ENCODE measurements at regions not wholly inside any gene's neighbourhood (a gene's known extent, or its start where the extent isn't known, plus 50 kb on each side); places are given as distances from the start of the nearest gene placed in this dataset.
"Not testable (repeated sequence)": the region's sequence is repeated elsewhere in the genome, so short reads cannot be mapped to it uniquely, and the experiment has no call there.

DNA sequence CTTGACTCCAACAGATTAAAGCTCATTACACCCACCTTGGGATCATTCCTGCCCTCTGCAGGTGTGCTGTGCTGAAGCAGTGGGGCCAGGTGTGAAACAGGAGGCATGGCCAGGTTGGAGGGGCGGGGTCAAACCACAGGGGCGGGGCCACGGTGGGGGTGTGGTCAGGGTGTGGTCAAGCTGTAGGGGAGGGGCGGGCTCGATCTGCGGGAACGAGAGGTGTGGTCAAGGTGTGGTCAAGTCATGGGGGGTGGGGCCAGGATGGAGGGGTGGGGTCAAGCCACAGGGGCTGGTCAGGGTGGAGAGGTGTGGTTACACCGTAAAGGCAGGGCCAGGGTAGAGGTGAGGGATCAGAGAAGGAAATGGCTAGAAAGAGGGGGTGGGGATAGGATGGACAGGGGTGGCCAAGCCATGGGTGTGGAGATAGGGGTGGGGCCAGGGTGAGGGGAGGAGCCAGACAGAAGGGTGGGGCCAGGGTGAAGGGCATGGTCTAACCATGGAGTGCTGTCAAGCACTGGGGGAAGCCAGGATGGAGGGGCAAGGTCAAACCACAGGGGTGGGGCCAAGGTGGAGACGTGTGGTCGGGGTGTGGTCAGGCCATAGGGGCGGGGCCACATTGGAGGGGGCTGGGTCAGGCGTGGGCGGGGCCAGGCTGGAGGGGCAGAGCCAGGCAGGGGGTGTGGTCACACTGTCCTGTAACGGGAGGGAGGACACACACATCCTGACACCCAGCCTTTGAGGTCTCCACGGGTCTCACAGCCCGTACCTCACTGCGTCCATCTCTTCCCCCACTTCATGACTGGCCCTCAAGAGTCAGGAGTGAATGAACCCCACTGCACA lies 270.7 kb downstream of the ADGRD1 start:
- H3K4me1 ChIP-seq (ENCODE audit: insufficient read depth, low read length); H3K9ac ChIP-seq (ENCODE audit: low read length); H3K4me3 ChIP-seq (ENCODE audit: low read depth in 1 of 2, low read length in 2 of 2); H3K27ac ChIP-seq (ENCODE audit: low read depth, low read length); H3K36me3 ChIP-seq (ENCODE audit: insufficient read depth, low read length); H3K9me3 ChIP-seq (ENCODE audit: low read length): not testable (repeated sequence)
- peaks cover 0 to 16% of the 10 kb centered on the region in 2 donors for H3K27me3 ChIP-seq (ENCODE audit: control insufficient read depth in 1 of 2, insufficient read depth in 2 of 2, low read length in 2 of 2)

DNA sequence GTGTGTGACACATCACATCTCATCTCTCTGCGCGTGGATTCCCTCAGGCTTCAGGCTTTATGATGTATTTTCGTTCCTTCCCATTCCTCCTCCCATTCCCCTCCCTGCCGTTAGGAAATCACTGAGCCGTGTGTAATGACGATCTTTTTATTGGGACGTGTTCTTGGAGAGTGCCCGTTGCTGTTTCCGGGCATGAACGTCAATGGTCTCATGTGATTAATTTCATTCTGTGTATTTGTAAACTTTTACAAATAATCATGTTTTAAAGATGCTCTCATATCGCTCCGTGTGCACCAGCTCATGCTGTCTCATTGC lies 271.3 kb downstream of the ADGRD1 start:
- H3K36me3 ChIP-seq (ENCODE audit: insufficient read depth, low read length); H3K9ac ChIP-seq (ENCODE audit: low read length); H3K9me3 ChIP-seq (ENCODE audit: low read length); H3K4me1 ChIP-seq (ENCODE audit: insufficient read depth, low read length); H3K4me3 ChIP-seq (ENCODE audit: low read depth in 1 of 2, low read length in 2 of 2); H3K27ac ChIP-seq (ENCODE audit: low read depth, low read length): not testable (repeated sequence)
- H3K27me3 ChIP-seq (ENCODE audit: control insufficient read depth in 1 of 2, insufficient read depth in 2 of 2, low read length in 2 of 2): peaks cover 0 to 15% of the 10 kb centered on the region in 2 donors

DNA sequence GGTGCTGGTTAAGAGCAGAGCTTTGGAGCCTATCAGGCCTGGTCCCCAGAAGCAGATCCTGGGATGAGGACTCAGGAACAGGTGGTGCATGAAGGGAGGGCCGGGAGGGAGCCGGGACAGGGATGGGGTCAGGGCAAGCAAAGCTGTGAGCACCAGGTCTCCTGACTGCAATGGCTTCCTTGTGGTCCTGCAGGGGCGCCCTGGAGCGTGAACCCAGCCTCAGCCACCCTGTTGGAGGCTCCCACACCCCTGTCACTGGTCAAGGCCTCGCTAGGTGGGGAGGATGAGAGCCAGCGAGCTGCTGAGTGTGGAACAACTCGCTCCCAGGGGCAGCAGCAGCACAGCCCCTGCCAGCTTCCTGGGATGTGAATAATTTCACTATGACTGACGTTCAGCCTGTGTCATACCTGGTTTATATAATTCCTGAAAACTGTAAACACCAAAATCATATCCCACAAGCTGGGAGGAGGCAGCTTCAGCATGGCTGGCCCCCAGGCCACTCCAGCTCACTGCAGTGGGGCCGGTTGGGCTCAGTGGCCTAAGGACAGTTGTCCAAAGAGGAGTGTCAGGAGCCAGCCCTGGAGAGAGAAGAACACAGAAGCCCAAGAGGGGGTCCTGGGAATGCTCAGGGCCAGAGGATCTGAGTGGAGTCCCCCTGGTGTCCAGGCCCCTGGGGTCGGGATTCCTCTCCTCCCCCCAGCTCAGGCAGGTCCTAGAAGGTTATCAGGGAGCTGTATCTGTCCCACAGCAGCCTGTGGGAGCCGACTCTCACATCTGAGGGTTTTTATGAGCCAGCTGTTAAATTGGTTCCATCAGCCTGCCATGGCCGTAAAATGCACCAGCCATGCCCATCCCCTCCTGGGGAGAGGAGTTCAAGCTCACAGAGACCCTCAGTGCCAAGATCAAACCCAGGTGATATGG lies 272.9 kb downstream of the ADGRD1 start:
- no peaks in the 10 kb centered on the region for H3K4me1 ChIP-seq (ENCODE audit: insufficient read depth, low read length)
- H3K9me3 ChIP-seq (ENCODE audit: low read length): no peaks in the 10 kb centered on the region
- H3K9ac ChIP-seq (ENCODE audit: low read length): no peak overlapping the region
- H3K36me3 ChIP-seq (ENCODE audit: insufficient read depth, low read length): no peaks in the 10 kb centered on the region
- no peak overlapping the region for H3K4me3 ChIP-seq (ENCODE audit: low read depth in 1 of 2, low read length in 2 of 2)
- no peak overlapping the region for H3K27ac ChIP-seq (ENCODE audit: low read depth, low read length)
- H3K27me3 ChIP-seq (ENCODE audit: control insufficient read depth in 1 of 2, insufficient read depth in 2 of 2, low read length in 2 of 2): peaks cover 0 to 8% of the 10 kb centered on the region in 2 donors

DNA sequence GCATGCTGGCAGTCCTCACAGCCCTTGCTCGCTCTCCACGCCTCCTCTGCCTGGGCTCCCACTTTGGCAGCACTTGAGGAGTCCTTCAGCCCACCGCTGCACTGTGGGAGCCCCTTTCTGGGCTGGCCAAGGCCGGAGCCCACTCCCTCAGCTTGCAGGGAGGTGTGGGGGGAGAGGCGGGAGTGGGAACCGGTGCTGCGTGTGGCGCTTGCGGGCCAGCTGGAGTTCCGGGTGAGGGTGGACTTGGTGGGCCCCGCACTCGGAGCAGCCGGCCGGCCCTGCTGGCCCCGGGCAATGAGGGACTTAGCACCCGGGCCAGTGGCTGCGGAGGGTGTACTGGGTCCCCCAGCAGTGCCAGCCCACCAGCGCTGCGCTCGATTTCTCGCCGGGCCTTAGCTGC lies 273.9 kb downstream of the ADGRD1 start:
- H3K4me3 ChIP-seq (ENCODE audit: low read depth in 1 of 2, low read length in 2 of 2); H3K27ac ChIP-seq (ENCODE audit: low read depth, low read length); H3K27me3 ChIP-seq (ENCODE audit: control insufficient read depth in 1 of 2, insufficient read depth in 2 of 2, low read length in 2 of 2); H3K36me3 ChIP-seq (ENCODE audit: insufficient read depth, low read length); H3K9me3 ChIP-seq (ENCODE audit: low read length); H3K4me1 ChIP-seq (ENCODE audit: insufficient read depth, low read length); H3K9ac ChIP-seq (ENCODE audit: low read length): not testable (repeated sequence)

DNA sequence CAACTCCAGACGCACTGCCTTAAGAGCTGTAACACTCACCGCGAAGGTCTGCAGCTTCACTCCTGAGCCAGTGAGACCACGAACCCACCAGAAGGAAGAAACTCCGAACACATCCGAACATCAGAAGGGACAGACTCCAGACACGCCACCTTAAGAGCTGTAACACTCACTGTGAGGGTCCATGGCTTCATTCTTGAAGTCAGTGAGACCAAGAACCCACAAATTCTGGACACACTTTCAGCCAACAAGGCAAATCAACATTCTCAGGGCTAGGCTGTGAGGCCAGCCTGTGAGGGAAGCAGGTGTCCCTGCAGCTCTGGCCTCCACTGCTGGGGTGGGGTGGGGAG lies 275.3 kb downstream of the ADGRD1 start:
- H3K4me1 ChIP-seq (ENCODE audit: insufficient read depth, low read length); H3K27me3 ChIP-seq (ENCODE audit: control insufficient read depth in 1 of 2, insufficient read depth in 2 of 2, low read length in 2 of 2); H3K9me3 ChIP-seq (ENCODE audit: low read length); H3K9ac ChIP-seq (ENCODE audit: low read length); H3K36me3 ChIP-seq (ENCODE audit: insufficient read depth, low read length); H3K4me3 ChIP-seq (ENCODE audit: low read depth in 1 of 2, low read length in 2 of 2); H3K27ac ChIP-seq (ENCODE audit: low read depth, low read length): not testable (repeated sequence)

DNA sequence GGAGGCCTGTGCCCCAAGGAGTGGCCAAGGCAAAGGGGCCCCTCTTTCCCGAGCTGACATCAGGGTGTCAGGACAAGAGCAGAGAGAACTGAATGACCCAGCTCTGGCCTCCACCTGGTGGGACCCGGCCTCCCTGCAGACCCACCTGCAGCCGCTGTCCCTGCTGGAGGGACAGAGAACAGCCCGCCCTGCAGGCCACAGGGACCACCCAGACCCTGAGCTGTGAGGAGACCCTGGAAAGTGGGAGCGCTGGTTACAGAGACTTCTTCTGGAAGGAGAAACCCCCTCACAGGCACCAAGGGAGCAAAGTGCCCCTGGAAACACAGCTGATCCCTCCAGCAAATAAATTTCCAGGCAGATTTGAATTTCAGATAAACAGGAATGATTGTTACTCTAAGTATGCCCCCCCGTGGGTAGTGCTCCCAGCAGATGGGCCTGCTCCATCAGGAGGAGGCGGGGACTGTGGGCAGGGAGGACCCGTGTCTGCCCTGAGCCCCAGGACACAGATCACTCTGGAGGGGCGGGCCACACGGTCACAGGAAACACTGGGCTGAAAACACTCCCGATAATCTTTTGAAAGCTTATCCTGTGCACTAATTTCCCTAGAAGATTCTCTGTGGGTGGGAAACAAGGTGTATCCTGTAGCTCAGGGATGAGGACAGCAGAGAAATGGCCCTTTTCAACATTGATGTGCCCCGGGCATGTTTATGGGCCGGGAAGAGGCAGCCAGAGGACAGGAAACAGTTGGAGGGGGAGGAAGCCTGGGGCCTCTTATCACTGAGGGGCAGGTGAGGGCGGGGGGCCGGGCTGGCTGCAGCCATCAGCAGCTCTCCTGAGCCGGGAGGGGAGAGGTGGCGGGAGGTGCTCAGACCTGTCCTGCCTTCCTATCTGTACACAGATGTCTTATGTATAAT lies 276.0 kb downstream of the ADGRD1 start:
- no peak overlapping the region for H3K9ac ChIP-seq (ENCODE audit: low read length)
- no peak overlapping the region for H3K4me3 ChIP-seq (ENCODE audit: low read depth in 1 of 2, low read length in 2 of 2)
- no peak overlapping the region for H3K27ac ChIP-seq (ENCODE audit: low read depth, low read length)
- H3K4me1 ChIP-seq (ENCODE audit: insufficient read depth, low read length): no peaks in the 10 kb centered on the region
- peaks cover 0 to 5% of the 10 kb centered on the region in 2 donors for H3K27me3 ChIP-seq (ENCODE audit: control insufficient read depth in 1 of 2, insufficient read depth in 2 of 2, low read length in 2 of 2)
- H3K36me3 ChIP-seq (ENCODE audit: insufficient read depth, low read length): no peaks in the 10 kb centered on the region
- no peaks in the 10 kb centered on the region for H3K9me3 ChIP-seq (ENCODE audit: low read length)

DNA sequence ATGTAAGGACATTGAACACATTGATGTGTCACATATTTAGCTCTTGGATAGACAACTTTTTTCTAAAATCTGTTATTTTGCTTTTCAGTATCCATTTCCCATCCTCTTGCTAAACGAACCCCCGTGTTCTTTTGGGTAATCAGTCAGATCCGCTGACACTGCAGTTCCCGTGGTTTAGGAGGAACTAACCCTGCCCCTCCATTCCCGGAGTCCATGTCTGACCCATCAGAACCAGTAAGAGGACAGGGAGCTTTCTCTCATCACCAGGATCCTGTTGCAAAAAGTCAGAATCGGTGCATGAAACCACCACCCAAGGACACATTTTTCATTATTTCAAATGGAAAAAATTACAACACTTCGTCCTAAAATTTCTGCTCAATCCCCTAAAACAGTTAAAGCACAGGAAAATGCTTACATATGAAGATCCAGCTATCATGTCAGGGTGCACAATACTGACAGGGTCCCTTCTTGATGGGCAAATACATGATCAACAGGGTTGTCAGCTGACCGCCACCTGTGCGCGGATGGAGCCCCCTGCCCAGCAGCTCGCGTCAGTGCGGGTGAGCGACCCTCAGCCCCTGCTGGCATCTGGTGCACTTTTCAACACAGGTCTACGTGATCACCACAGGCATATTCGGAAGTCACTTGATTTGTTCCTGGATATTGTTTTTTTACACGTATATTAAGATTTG lies 276.8 kb downstream of the ADGRD1 start:
- no peaks in the 10 kb centered on the region for H3K36me3 ChIP-seq (ENCODE audit: insufficient read depth, low read length)
- H3K4me3 ChIP-seq (ENCODE audit: low read depth in 1 of 2, low read length in 2 of 2): no peak overlapping the region
- no peaks in the 10 kb centered on the region for H3K9me3 ChIP-seq (ENCODE audit: low read length)
- no peak overlapping the region for H3K27ac ChIP-seq (ENCODE audit: low read depth, low read length)
- H3K4me1 ChIP-seq (ENCODE audit: insufficient read depth, low read length): no peaks in the 10 kb centered on the region
- peaks cover 0 to 5% of the 10 kb centered on the region in 2 donors for H3K27me3 ChIP-seq (ENCODE audit: control insufficient read depth in 1 of 2, insufficient read depth in 2 of 2, low read length in 2 of 2)
- no peak overlapping the region for H3K9ac ChIP-seq (ENCODE audit: low read length)

DNA sequence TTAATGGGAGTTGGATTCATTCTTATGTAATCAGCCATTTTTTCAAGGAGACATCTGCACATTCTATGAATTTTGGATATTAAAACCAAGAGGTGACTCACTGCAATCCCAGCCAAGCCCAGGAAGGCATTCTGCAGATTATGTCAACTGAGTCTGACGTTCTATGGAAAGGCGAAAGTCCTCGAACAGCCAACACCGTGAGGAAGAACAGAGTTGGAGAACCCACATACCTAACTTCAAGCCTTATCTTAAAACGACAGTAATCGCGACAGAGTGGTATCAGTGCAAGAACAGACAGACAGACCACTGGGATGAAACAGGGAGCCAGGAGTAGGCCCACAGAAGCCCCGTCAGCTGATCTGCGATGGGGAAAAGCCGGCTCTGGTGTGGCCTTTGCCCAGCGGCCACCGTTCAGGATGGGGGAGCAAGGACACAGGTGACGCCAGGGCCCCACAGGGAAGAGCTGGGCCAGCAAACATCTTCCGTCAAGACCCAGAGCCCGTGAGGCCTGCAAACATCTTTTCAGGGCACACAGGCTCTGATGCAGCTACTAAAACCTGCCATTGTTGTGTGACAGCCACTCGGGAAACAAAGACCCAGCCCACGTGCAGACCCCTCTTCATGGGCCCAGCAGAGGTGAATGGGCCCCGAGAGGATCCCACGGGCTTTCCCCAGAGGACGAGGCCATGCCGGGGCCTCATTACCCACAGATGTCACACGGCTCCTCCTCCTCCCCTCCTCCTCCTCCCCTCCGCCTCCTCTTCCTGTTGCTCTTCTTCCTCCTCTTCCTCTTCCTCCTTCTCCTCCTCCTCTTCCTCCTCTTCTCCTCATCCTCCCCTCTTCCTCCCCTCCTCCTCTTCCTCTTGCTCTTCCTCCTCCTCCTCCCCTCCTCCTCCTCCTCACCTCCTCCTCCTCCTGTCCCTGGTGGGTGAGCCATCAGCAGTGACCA lies 277.6 kb downstream of the ADGRD1 start:
- H3K9ac ChIP-seq (ENCODE audit: low read length): no peak overlapping the region

DNA sequence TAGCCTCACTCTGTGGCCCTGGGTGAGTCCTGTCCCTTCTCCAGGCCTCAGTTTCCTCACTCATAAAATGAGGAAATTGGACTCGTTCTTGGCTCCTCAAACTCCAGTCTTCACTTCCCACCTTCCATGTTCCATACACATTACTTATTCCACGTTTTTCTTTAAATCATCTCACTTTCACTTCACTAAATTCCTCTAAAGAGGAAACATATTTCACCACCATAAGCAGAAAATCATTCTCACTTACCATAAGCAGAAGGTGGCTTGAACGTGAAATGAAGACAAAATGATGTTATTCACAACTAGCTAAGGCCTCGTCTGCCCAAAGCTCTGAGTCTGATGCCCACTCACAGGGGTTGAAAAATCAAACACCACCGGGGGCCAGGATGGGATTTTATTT lies 278.3 kb downstream of the ADGRD1 start:
- Histone ChIP-seq H3K27ac (ENCODE audit: low read depth, low read length) (no peak overlapping the region), H3K27me3 (ENCODE audit: control insufficient read depth in 1 of 2, insufficient read depth in 2 of 2, low read length in 2 of 2) (peaks cover 0 to 5% of the 10 kb centered on the region in 2 donors), H3K4me3 (ENCODE audit: low read depth in 1 of 2, low read length in 2 of 2) (no peak overlapping the region), H3K4me1 (ENCODE audit: insufficient read depth, low read length) (no peaks in the 10 kb centered on the region), H3K9ac (ENCODE audit: low read length) (no peak overlapping the region), H3K9me3 (ENCODE audit: low read length) (no peaks in the 10 kb centered on the region), H3K36me3 (ENCODE audit: insufficient read depth, low read length) (no peaks in the 10 kb centered on the region)

More for the DNA sequence above, 277.6 kb downstream of the ADGRD1 start:
- H3K27me3 ChIP-seq (ENCODE audit: control insufficient read depth in 1 of 2, insufficient read depth in 2 of 2, low read length in 2 of 2): peaks cover 0 to 5% of the 10 kb centered on the region in 2 donors
- H3K9me3 ChIP-seq (ENCODE audit: low read length): no peaks in the 10 kb centered on the region
- no peaks in the 10 kb centered on the region for H3K36me3 ChIP-seq (ENCODE audit: insufficient read depth, low read length)
- H3K27ac ChIP-seq (ENCODE audit: low read depth, low read length): no peak overlapping the region
- no peaks in the 10 kb centered on the region for H3K4me1 ChIP-seq (ENCODE audit: insufficient read depth, low read length)
- no peak overlapping the region for H3K4me3 ChIP-seq (ENCODE audit: low read depth in 1 of 2, low read length in 2 of 2)

- not testable (repeated sequence) for H3K4me1 ChIP-seq (ENCODE audit: insufficient read depth, low read length); H3K27me3 ChIP-seq (ENCODE audit: control insufficient read depth in 1 of 2, insufficient read depth in 2 of 2, low read length in 2 of 2); H3K27ac ChIP-seq (ENCODE audit: low read depth, low read length); H3K9ac ChIP-seq (ENCODE audit: low read length); H3K9me3 ChIP-seq (ENCODE audit: low read length); H3K36me3 ChIP-seq (ENCODE audit: insufficient read depth, low read length); H3K4me3 ChIP-seq (ENCODE audit: low read depth in 1 of 2, low read length in 2 of 2)
Measured at GRCh38 chr12:131232872-131233271, 279.2 kb downstream of the ADGRD1 start.

Measured in muscle layer of colon (tissue), 2 donors.